ENCODE measurements at regions not wholly inside any gene's neighbourhood (a gene's known extent, or its start where the extent isn't known, plus 50 kb on each side); places are given as distances from the start of the nearest gene placed in this dataset.

DNA sequence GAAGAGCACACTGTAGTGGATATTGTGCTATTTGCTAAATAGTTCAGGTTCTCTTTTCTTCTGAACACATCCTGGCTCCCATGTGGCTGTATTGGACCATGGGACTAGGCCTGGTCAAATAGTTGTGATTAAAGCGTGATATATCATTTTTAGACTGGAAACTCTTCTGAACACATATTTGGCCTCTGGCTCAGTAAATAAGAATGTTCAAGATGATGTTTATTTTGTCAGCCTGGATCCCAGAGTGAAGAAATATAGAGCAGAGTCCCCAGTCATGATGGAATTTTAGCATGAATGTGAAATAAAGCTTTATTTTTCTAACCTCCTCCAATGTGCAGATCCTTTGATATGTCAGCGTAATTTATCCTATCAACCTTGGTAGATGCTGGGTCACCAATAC lies 542.6 kb downstream of the ADGRL2 start:
- DNase-seq = no peak
- Histone ChIP-seq H3K27me3 (no peaks in the 10 kb centered on the region), H3K36me3 (no peaks in the 10 kb centered on the region), H3K9me3 (no peaks in the 10 kb centered on the region), H3K4me1 (peaks cover 0 to 7% (median 3%) of the 10 kb centered on the region in 4 donors), H3K4me3 (no peak overlapping the region), H3K27ac (no peak overlapping the region)
- intact Hi-C loops (cut with DNase I) = no loop called here
- TF ChIP-seq EP300 (IDR thresholded peaks at IDR 0.05) (no peak), POLR2A (IDR thresholded peaks at IDR 0.05) (no peak), POLR2AphosphoS5 (IDR thresholded peaks at IDR 0.05) (no peak)
- TF ChIP-seq, protein P1, sequence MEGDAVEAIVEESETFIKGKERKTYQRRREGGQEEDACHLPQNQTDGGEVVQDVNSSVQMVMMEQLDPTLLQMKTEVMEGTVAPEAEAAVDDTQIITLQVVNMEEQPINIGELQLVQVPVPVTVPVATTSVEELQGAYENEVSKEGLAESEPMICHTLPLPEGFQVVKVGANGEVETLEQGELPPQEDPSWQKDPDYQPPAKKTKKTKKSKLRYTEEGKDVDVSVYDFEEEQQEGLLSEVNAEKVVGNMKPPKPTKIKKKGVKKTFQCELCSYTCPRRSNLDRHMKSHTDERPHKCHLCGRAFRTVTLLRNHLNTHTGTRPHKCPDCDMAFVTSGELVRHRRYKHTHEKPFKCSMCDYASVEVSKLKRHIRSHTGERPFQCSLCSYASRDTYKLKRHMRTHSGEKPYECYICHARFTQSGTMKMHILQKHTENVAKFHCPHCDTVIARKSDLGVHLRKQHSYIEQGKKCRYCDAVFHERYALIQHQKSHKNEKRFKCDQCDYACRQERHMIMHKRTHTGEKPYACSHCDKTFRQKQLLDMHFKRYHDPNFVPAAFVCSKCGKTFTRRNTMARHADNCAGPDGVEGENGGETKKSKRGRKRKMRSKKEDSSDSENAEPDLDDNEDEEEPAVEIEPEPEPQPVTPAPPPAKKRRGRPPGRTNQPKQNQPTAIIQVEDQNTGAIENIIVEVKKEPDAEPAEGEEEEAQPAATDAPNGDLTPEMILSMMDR (IDR thresholded peaks at IDR 0.05) = no peak
- 90 to 93% methylated on average over 2 of the region's 2 CpGs for WGBS, 2 donors

DNA sequence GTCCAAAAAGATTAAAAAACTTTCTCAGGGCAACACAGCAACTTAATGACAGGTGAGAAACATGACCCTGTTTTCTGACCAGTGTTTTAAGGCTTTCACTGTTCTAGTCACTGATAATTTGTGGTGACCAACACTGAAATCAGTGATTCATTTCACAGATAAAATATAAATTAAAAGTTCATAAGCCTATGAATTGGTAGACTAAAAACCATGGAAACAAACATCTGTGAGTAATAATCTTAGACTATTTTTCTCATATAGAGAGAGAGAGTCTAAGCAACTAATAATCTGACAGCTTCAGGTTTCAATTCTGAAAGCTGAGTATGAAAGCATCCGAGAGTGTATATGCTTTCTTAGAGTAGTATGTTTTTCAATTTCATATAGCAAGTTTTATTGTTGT lies 536.9 kb downstream of the ADGRL2 start:
- Histone ChIP-seq H3K27ac (no peak overlapping the region), H3K9me3 (no peaks in the 10 kb centered on the region), H3K4me1 (no peaks in the 10 kb centered on the region), H3K27me3 (no peaks in the 10 kb centered on the region), H3K36me3 (no peaks in the 10 kb centered on the region), H3K4me3 (no peak overlapping the region)
- DNase-seq = no peak
- 82 to 85% methylated on average over 1 of the region's 1 CpG for WGBS, 2 donors
- TF ChIP-seq EP300 (IDR thresholded peaks at IDR 0.05) (no peak), POLR2AphosphoS5 (IDR thresholded peaks at IDR 0.05) (no peak)
- intact Hi-C loops (cut with DNase I) = no loop called here

GRCh38 chr1:82330330-82330729 lies 529.6 kb downstream of the ADGRL2 start:
- Histone ChIP-seq H3K9me3 (no peaks in the 10 kb centered on the region), H3K4me1 (no peaks in the 10 kb centered on the region), H3K27ac (no peak overlapping the region), H3K36me3 (no peaks in the 10 kb centered on the region), H3K4me3 (no peak overlapping the region), H3K27me3 (no peaks in the 10 kb centered on the region)
- TF ChIP-seq POLR2A (IDR thresholded peaks at IDR 0.05) = no peak
- TF ChIP-seq, protein P1 (IDR thresholded peaks at IDR 0.05) = no peak
- no peak for TF ChIP-seq POLR2AphosphoS5 (IDR thresholded peaks at IDR 0.05)
- TF ChIP-seq EP300 (IDR thresholded peaks at IDR 0.05) = no peak
- no peak for DNase-seq
- WGBS, 2 donors = 71 to 88% methylated on average over 3 of the region's 3 CpGs
- intact Hi-C loops (cut with DNase I) = no loop called here

DNA sequence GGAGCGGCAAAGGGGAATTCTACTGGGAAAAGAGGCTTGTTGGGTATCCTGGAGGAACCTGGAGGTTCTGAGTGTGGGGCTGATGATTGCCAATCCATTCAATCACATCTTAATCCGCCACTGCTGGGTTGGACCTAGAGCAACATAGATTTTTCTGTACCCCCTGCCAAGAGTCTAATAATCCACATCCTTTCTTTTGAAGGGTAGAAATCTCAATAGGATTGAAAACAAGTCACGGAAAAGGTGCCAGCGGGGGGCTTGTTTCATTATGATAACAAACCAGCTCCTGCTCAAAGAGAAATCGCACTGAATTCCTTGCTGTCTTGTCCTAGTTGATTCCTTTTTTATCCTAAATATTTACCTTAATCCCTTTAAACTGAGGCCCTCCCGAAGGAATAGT lies 528.5 kb downstream of the ADGRL2 start:
- no peaks in the 10 kb centered on the region for H3K36me3 ChIP-seq
- H3K4me1 ChIP-seq = no peaks in the 10 kb centered on the region
- intact Hi-C loops (cut with DNase I) = no loop called here
- no peaks in the 10 kb centered on the region for H3K27me3 ChIP-seq
- TF ChIP-seq EP300 (IDR thresholded peaks at IDR 0.05) (no peak), POLR2A (IDR thresholded peaks at IDR 0.05) (no peak), POLR2AphosphoS5 (IDR thresholded peaks at IDR 0.05) (no peak)
- TF ChIP-seq, protein P1 (IDR thresholded peaks at IDR 0.05) = no peak
- DNase-seq = no peak
- no peak overlapping the region for H3K4me3 ChIP-seq
- WGBS, 2 donors = 85 to 90% methylated on average over 6 of the region's 6 CpGs
- no peak overlapping the region for H3K27ac ChIP-seq
- H3K9me3 ChIP-seq = no peaks in the 10 kb centered on the region

- 45 to 77% methylated on average over 3 of the region's 3 CpGs for WGBS, 2 donors
- H3K36me3 ChIP-seq = no peaks in the 10 kb centered on the region
Observed at GRCh38 chr1:82323144-82323841, 522.6 kb downstream of the ADGRL2 start.

More at GRCh38 chr1:82323144-82323841, 522.6 kb downstream of the ADGRL2 start:
- intact Hi-C loops (cut with DNase I) = no loop called here
- Histone ChIP-seq H3K27ac (no peak overlapping the region), H3K4me3 (no peak overlapping the region), H3K4me1 (no peaks in the 10 kb centered on the region), H3K27me3 (no peaks in the 10 kb centered on the region), H3K9me3 (no peaks in the 10 kb centered on the region)
- DNase-seq = no peak
- TF ChIP-seq, protein P1 (IDR thresholded peaks at IDR 0.05) = no peak
- no peak for TF ChIP-seq POLR2A (IDR thresholded peaks at IDR 0.05)
- TF ChIP-seq POLR2AphosphoS5 (IDR thresholded peaks at IDR 0.05) = no peak
- no peak for TF ChIP-seq EP300 (IDR thresholded peaks at IDR 0.05)
